IMR-90 (cell line): ENCODE measurements at regions not wholly inside any gene's neighbourhood (a gene's known extent, or its start where the extent isn't known, plus 50 kb on each side); places are given as distances from the start of the nearest gene placed in this dataset.

Experiments used
- ATAC-seq: fragments of 200-7000 bp; cut with Tn5 transposase; 2 replicates; pipeline ENCODE4 v1.9.1; 2020; ENCODE audit warnings: low read depth, mild to moderate bottlenecking, moderate library complexity
- BruUV-seq: library from RNA; stranded (reverse); fragments of 400-500 nt; replicated peaks from 2 replicates; lab custom pipeline; 2021; lab: Mats Ljungman, UMichigan
- CTCF ChIA-PET: fragments of 300-600 bp; formaldehyde crosslinking; extraction: SDS; loops from one replicate; lab custom pipeline; 2021; ENCODE audit warnings: antibody characterized with exemption; lab: Yijun Ruan, JAX
- POLR2A ChIA-PET: fragments of 300-600 bp; sonication (Branson Sonifier 250); formaldehyde crosslinking; loops from one replicate; lab custom pipeline; 2022; ENCODE audit warnings: antibody characterized with exemption; ENCODE audit not compliant: unreplicated experiment; lab: Charles Lee
- DNase-seq: peaks from one replicate; pipeline ENCODE4 v3.0.0; 2013
- H2AFZ ChIP-seq: replicated peaks from 2 replicates; pipeline ENCODE3; 2013; ENCODE audit warnings: low read length, mild to moderate bottlenecking; ENCODE audit not compliant: poor library complexity
- H2AK5ac ChIP-seq: 2 replicates; pipeline ENCODE4 v1.6.1; 2013; ENCODE audit warnings: low read depth, low read length, inconsistent platforms
- H2AK9ac ChIP-seq: replicated peaks from 2 replicates; pipeline ENCODE3; 2013; ENCODE audit warnings: mild to moderate bottlenecking, low read depth, low read length, moderate library complexity; ENCODE audit not compliant: poor library complexity
- H2BK120ac ChIP-seq: 2 replicates; pipeline ENCODE4 v1.6.1; 2013; ENCODE audit warnings: low read depth, low read length, inconsistent platforms
- H2BK15ac ChIP-seq: 3 replicates; pipeline ENCODE4 v1.6.1; 2013; ENCODE audit warnings: low read depth, low read length, inconsistent platforms
- H2BK20ac ChIP-seq: 2 replicates; pipeline ENCODE4 v1.6.1; 2013; ENCODE audit warnings: low read depth, mild to moderate bottlenecking, inconsistent platforms, low read length, moderate library complexity
- H2BK5ac ChIP-seq: 2 replicates; pipeline ENCODE4 v1.6.1; 2013; ENCODE audit warnings: mild to moderate bottlenecking, low read depth, low read length, inconsistent platforms; ENCODE audit not compliant: poor library complexity, severe bottlenecking
- H3K14ac ChIP-seq: replicated peaks from 2 replicates; pipeline ENCODE4 v1.6.1; 2013; ENCODE audit warnings: low read depth, low read length, inconsistent platforms
- H3K18ac ChIP-seq: 2 replicates; pipeline ENCODE4 v1.6.1; 2013; ENCODE audit warnings: low read depth, low read length, control low read depth
- H3K23ac ChIP-seq: 2 replicates; pipeline ENCODE4 v1.6.1; 2013; ENCODE audit warnings: low read depth, low read length, inconsistent platforms
- H3K27ac ChIP-seq: 2 replicates; pipeline ENCODE4 v1.5.1; 2013; ENCODE audit warnings: mild to moderate bottlenecking, control low read depth, low read length; ENCODE audit not compliant: insufficient read depth
- H3K27me3 ChIP-seq: 2 replicates; pipeline ENCODE4 v1.6.1; 2013; ENCODE audit warnings: low read length; ENCODE audit not compliant: control insufficient read depth, insufficient read depth
- H3K36me3 ChIP-seq: 2 replicates; pipeline ENCODE4 v1.6.1; 2013; ENCODE audit warnings: low read length, mixed read lengths; ENCODE audit not compliant: control insufficient read depth, insufficient read depth
- H3K4ac ChIP-seq: 2 replicates; pipeline ENCODE4 v1.6.1; 2013; ENCODE audit warnings: low read depth, low read length, inconsistent platforms
- H3K4me1 ChIP-seq: 2 replicates; pipeline ENCODE4 v1.6.1; 2013; ENCODE audit warnings: low read length, mixed read lengths; ENCODE audit not compliant: control insufficient read depth, insufficient read depth
- H3K4me2 ChIP-seq: 2 replicates; pipeline ENCODE4 v1.6.1; 2013; ENCODE audit warnings: low read depth, mild to moderate bottlenecking, control low read depth, low read length, moderate library complexity
- H3K4me3 ChIP-seq: 2 replicates; pipeline ENCODE4 v1.5.1; 2013; ENCODE audit warnings: low read depth, mild to moderate bottlenecking, control low read depth, low read length, moderate library complexity; ENCODE audit not compliant: insufficient read depth
- H3K56ac ChIP-seq: 2 replicates; pipeline ENCODE4 v1.6.1; 2013; ENCODE audit warnings: low read length, inconsistent platforms; ENCODE audit not compliant: insufficient read depth; ENCODE audit errors: extremely low read depth
- H3K79me1 ChIP-seq, 2 experiments: 2 replicates each; pipeline ENCODE4 v1.6.1; 2013; ENCODE audit warnings: low read length in 2 of 2, inconsistent platforms in 1 of 2, low read depth in 1 of 2
- H3K9ac ChIP-seq: 2 replicates; pipeline ENCODE4 v1.6.1; 2013; ENCODE audit warnings: low read depth, low read length, control low read depth
- H3K9me1 ChIP-seq: 2 replicates; pipeline ENCODE4 v1.6.1; 2013; ENCODE audit warnings: low read length, inconsistent platforms; ENCODE audit not compliant: insufficient read depth
- H3K9me3 ChIP-seq: 2 replicates; pipeline ENCODE4 v1.6.1; 2013; ENCODE audit warnings: low read length; ENCODE audit not compliant: control insufficient read depth, insufficient read depth
- H4K20me1 ChIP-seq: 2 replicates; pipeline ENCODE4 v1.6.1; 2013; ENCODE audit warnings: low read length, inconsistent platforms; ENCODE audit not compliant: insufficient read depth
- H4K5ac ChIP-seq: 2 replicates; pipeline ENCODE4 v1.6.1; 2013; ENCODE audit warnings: mild to moderate bottlenecking, low read depth, low read length, control low read depth
- H4K8ac ChIP-seq, 2 experiments: 2 replicates each; pipeline ENCODE4 v1.6.1; 2013; ENCODE audit warnings: low read depth in 2 of 2, low read length in 2 of 2, control low read depth in 1 of 2, inconsistent platforms in 1 of 2
- H4K91ac ChIP-seq: 2 replicates; pipeline ENCODE4 v1.6.1; 2013; ENCODE audit warnings: low read depth, low read length, inconsistent platforms; ENCODE audit not compliant: insufficient read depth
- CEBPB ChIP-seq: IDR thresholded peaks from 2 replicates; pipeline ENCODE4 v1.6.1; 2012; ENCODE audit warnings: low read depth, low read length, improper control_type of control experiment
- CHD1 ChIP-seq: IDR thresholded peaks from 2 replicates; pipeline ENCODE4 v1.6.1; 2012; ENCODE audit warnings: low read depth, low read length, improper control_type of control experiment
- ELK1 ChIP-seq: fragments of 150-350 bp; IDR thresholded peaks from 2 replicates; pipeline ENCODE4 v1.6.1; 2016; ENCODE audit warnings: low read depth, mild to moderate bottlenecking, low read length, moderate library complexity, borderline replicate concordance
- FOS ChIP-seq: fragments of 150-350 bp; IDR thresholded peaks from 2 replicates; pipeline ENCODE4 v1.6.1; 2016; ENCODE audit warnings: low read depth, low read length
- MAFK ChIP-seq: IDR thresholded peaks from 2 replicates; pipeline ENCODE4 v1.6.1; 2012; ENCODE audit warnings: low read depth, low read length, improper control_type of control experiment
- MAZ ChIP-seq: IDR thresholded peaks from 2 replicates; pipeline ENCODE4 v1.6.1; 2012; ENCODE audit warnings: low read depth, mild to moderate bottlenecking, low read length, improper control_type of control experiment, moderate library complexity, borderline replicate concordance
- MXI1 ChIP-seq: IDR thresholded peaks from 2 replicates; pipeline ENCODE4 v1.6.1; 2012; ENCODE audit warnings: low read depth, mild to moderate bottlenecking, low read length, moderate library complexity, borderline replicate concordance
- NFE2L2 ChIP-seq: fragments of 150-350 bp; IDR thresholded peaks from 2 replicates; pipeline ENCODE4 v1.6.1; 2016; ENCODE audit warnings: low read depth, mild to moderate bottlenecking, low read length
- POLR2A ChIP-seq: IDR thresholded peaks from 2 replicates; pipeline ENCODE4 v1.6.1; 2012; ENCODE audit warnings: mild to moderate bottlenecking, low read depth, low read length
- RAD21 ChIP-seq: IDR thresholded peaks from 2 replicates; pipeline ENCODE4 v1.6.1; 2012; ENCODE audit warnings: low read length, improper control_type of control experiment
- RCOR1 ChIP-seq: IDR thresholded peaks from 2 replicates; pipeline ENCODE4 v1.6.1; 2012; ENCODE audit warnings: mild to moderate bottlenecking, low read length, improper control_type of control experiment; ENCODE audit not compliant: insufficient replicate concordance
- RFX5 ChIP-seq: IDR thresholded peaks from 2 replicates; pipeline ENCODE4 v1.8.0; 2012; ENCODE audit warnings: low read depth, mild to moderate bottlenecking, low read length, moderate library complexity
- SMC3 ChIP-seq: fragments of 150-350 bp; IDR thresholded peaks from 2 replicates; pipeline ENCODE4 v1.6.1; 2016; ENCODE audit warnings: low read depth, mild to moderate bottlenecking, antibody characterized with exemption, low read length, moderate library complexity
- USF2 ChIP-seq: fragments of 150-350 bp; IDR thresholded peaks from 2 replicates; pipeline ENCODE4 v1.6.1; 2017; ENCODE audit warnings: mild to moderate bottlenecking, antibody characterized with exemption, low read length, low read depth
- WGBS, 2 experiments: methylation state at CpG; one replicate each; pipeline versions ENCODE4 v1.1.5 to v1.1.7; 2013; ENCODE audit warnings: missing lambda C conversion rate in 2 of 2; ENCODE audit not compliant: insufficient read length in 1 of 2; ENCODE audit errors: extremely low coverage in 2 of 2; 5-methylcytosine and 5-hydroxymethylcytosine counted together
- dilution Hi-C: fragments of 300-500 bp; cut with HindIII; formaldehyde crosslinking; loops from one replicate; pipeline ENCODE4 v1.14.3; 2018; ENCODE audit warnings: low sequenced_read_pairs; ENCODE audit not compliant: unreplicated experiment
- in situ Hi-C: fragments of 300-500 bp; cut with MboI; formaldehyde crosslinking; loops from 3 replicates; pipeline ENCODE4 v1.14.3; 2019; ENCODE audit warnings: low sequenced_read_pairs, inconsistent platforms, mixed read lengths
- intact Hi-C: fragments of 100-400 bp; cut with micrococcal nuclease; formaldehyde crosslinking; loops from 2 replicates; pipeline ENCODE4 v1.10.0; 2022

- CTCF ChIA-PET = interaction anchor here (0.6 kb wide), 1 partner anchor 98 kb away, joined by 3 read pairs; no protein-coding TSS in a partner anchor
- Histone ChIP-seq H2AK5ac (no peak overlapping the region), H3K56ac (no peak overlapping the region), H4K5ac (no peak overlapping the region), H3K4me1 (no peaks in the 10 kb centered on the region), H3K14ac (no peak overlapping the region), H3K9me1 (no peaks in the 10 kb centered on the region), H3K4ac (no peak overlapping the region), H2BK15ac (no peak overlapping the region), H3K4me3 (no peak overlapping the region), H2BK20ac (no peak overlapping the region), H2BK5ac (no peak overlapping the region), H2AFZ (no peak overlapping the region), H4K91ac (no peak overlapping the region), H3K27ac (no peak overlapping the region), H3K79me1 (no peaks in the 10 kb centered on the region), H4K8ac (no peak overlapping the region), H2BK120ac (no peak overlapping the region), H3K9me3 (peaks cover 30% of the 10 kb centered on the region), H2AK9ac (no peak overlapping the region), H4K20me1 (no peaks in the 10 kb centered on the region), H3K18ac (no peak overlapping the region), H3K4me2 (no peak overlapping the region), H3K36me3 (no peaks in the 10 kb centered on the region), H3K9ac (no peak overlapping the region), H3K27me3 (no peaks in the 10 kb centered on the region), H3K23ac (no peak overlapping the region)
- DNase-seq (no peak), ATAC-seq (no peak)
- intact Hi-C loops (no loop called here), in situ Hi-C loops (no loop called here), dilution Hi-C loops (no loop called here)
- BruUV-seq = no TSS peak
- no peak for TF ChIP-seq FOS
- TF ChIP-seq RFX5 = no peak
- no peak for TF ChIP-seq MAZ
- no peak for TF ChIP-seq CHD1
- no peak for TF ChIP-seq MAFK
- no peak for TF ChIP-seq CEBPB
- no peak for TF ChIP-seq MXI1
- TF ChIP-seq RAD21 = no peak
- no peak for TF ChIP-seq ELK1
- no peak for TF ChIP-seq USF2
- no peak for TF ChIP-seq NFE2L2
- TF ChIP-seq SMC3 = no peak
- no peak for TF ChIP-seq RCOR1
- TF ChIP-seq POLR2A = no peak
- WGBS, 2 experiments = 24% methylated on average over 3 of the region's 4 CpGs; no CpG with 5 or more reads in 1 of the 2 experiments
- POLR2A ChIA-PET = no interaction called here
These were observed 502.8 kb downstream of the AJAP1 start for GRCh38 chr1:5157175-5157574.
